HuH-7.5 (cell line): ENCODE measurements at regions not wholly inside any gene's neighbourhood (a gene's known extent, or its start where the extent isn't known, plus 50 kb on each side); places are given as distances from the start of the nearest gene placed in this dataset.

Source experiments
- DNase-seq: peaks from one replicate; pipeline ENCODE4 v3.0.0; 2011; ENCODE audit warnings: low spot score

- no peak for DNase-seq
Observed at GRCh38 chr21:35895598-35895997, 164.7 kb downstream of the SETD4 start.

- DNase-seq: no peak
Observed at GRCh38 chr21:35893156-35893555, 167.2 kb downstream of the SETD4 start.

- no peak for DNase-seq
Observed at GRCh38 chr21:35886887-35887286, 173.4 kb downstream of the SETD4 start.

- DNase-seq: no peak
Observed at GRCh38 chr21:35885942-35886541, 174.3 kb downstream of the SETD4 start.

DNA sequence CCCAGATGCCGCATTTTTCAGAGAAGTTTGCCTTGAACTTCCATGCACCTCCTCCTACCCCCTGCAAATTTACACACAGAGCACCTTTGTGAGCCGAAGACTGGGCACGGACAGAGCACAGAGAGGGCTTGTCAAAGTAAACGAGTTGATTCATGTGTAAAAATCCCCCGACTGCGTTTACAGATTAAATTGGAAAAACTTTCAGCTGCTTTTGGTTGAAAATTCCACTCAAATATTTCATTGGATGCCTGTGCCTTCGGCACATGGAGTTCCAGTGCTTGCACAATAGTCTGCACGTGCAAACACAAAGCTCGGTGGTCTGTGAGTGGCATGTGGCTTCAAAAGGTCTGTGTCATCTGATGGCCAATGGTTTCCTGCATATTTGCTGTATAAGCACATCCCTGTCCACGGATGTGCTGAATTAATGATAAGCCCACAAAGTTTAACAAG lies 177.5 kb downstream of the SETD4 start:
- no peak for DNase-seq

- DNase-seq: no peak
Observed at GRCh38 chr21:35873441-35873840, 186.9 kb downstream of the SETD4 start.

DNA sequence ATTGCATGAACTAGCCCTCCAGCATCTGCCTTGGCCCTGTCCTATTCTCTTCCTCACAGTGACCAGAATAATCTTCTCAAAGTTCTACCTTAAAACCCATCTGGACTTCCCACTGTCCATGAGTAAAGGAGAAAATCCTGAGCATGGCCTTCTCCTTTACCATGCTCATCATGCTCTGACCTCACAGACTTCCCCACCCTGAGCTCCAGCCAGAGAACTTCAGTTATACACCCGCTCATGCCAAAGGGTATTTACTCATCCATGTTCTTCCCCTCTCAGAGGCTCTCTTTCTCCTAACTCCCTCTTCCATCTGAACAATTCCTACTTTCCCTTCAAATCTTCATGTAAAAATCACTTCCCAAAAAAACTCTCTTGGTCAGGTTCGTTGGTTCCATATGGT lies 188.4 kb downstream of the SETD4 start:
- no peak for DNase-seq

DNA sequence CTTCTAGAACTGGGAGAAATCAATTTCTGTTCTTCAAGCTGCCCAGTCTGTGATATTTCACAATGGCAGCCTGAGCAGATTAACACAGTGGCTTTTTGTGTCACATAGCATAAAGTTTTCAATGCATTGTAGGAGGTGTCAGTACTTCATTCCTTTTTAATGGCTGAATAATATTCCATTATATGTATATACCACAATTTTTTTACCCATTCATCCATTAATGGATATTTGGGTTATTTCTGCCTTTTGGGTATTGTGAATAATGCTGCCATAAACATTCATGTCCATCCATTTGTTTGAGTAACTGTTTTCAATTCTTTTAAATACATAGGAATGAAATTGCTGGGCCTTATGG lies 191.5 kb downstream of the SETD4 start:
- DNase-seq: no peak

- DNase-seq: no peak
Observed at GRCh38 chr21:35868005-35868868, 192.1 kb downstream of the SETD4 start.

GRCh38 chr21:35864039-35864438 lies 196.3 kb downstream of the SETD4 start:
- no peak for DNase-seq

GRCh38 chr21:35862969-35863368 lies 197.4 kb downstream of the SETD4 start:
- no peak for DNase-seq

DNA sequence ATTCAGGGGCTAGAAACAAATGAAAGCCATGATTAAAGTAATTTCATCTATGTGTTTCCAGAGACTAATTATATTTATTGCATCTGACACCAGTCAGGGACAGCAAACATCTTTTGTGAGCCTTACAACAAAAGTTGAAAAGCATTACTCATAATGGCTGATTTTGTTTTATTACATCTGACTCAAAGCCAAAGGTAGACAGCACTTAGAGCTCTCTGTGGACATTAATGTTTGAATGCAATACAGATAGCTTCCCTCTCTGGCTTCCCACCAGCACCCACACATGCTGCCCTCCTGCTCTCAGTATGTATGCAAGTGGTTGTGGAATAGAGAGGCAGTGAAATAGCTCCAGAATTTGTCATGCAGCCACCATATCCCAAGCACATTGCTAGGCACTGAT lies 198.7 kb downstream of the SETD4 start:
- DNase-seq: no peak

DNA sequence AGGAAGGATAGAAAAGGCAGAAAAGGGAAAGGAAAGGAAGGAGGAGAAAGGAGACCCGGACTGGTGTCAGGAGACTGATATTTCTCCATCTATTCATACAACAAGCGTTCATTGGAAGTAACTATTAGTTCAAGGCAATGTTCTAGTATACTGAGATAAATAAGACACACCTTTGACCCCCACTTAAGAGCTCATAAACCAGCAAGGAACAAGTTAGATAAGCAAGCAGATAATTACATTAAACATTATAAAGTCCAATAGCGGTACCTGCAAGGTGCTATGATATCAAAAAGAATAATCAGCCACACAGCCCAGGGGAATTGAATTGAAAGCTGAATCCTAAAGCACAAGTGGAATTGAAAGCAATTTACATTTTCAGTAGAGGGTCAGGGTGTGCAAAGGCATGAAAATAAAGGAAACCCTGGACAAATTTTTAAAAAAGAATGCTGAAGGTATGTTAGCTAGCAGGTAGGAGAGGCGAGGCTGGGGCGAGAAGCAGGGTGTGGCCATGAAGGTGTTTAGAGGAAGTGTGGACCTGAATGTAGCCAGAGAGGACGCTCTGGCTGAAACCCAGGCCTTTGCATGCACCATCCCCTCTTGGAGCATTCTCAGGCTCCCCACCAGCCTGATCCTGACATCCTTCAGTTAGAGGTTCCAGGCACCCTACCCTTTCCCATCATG lies 200.0 kb downstream of the SETD4 start:
- DNase-seq: no peak

- DNase-seq: no peak
Observed at GRCh38 chr21:35859677-35860076, 200.6 kb downstream of the SETD4 start.

GRCh38 chr21:35857095-35857494 lies 203.2 kb downstream of the SETD4 start:
- DNase-seq: no peak

DNA sequence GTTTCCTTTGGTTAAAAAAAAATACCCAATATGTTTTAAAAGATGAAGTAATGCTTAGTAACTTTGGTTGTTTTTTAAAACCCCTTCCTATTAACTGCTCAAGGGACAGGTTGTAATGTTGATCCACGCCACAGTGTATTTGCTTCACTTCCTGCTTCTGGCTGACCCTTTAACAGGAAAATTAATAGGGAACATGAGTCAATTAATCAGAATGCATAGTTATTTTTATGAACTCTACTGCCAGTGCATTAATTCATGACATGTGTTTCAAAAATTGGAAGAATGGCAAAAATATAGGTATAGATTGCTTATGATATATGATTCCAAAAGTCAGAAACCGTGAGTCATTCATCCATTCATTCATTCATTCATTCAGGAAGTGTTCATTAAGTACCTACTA lies 204.8 kb downstream of the SETD4 start:
- no peak for DNase-seq

GRCh38 chr21:35854281-35854680 lies 206.0 kb downstream of the SETD4 start:
- DNase-seq: no peak

DNA sequence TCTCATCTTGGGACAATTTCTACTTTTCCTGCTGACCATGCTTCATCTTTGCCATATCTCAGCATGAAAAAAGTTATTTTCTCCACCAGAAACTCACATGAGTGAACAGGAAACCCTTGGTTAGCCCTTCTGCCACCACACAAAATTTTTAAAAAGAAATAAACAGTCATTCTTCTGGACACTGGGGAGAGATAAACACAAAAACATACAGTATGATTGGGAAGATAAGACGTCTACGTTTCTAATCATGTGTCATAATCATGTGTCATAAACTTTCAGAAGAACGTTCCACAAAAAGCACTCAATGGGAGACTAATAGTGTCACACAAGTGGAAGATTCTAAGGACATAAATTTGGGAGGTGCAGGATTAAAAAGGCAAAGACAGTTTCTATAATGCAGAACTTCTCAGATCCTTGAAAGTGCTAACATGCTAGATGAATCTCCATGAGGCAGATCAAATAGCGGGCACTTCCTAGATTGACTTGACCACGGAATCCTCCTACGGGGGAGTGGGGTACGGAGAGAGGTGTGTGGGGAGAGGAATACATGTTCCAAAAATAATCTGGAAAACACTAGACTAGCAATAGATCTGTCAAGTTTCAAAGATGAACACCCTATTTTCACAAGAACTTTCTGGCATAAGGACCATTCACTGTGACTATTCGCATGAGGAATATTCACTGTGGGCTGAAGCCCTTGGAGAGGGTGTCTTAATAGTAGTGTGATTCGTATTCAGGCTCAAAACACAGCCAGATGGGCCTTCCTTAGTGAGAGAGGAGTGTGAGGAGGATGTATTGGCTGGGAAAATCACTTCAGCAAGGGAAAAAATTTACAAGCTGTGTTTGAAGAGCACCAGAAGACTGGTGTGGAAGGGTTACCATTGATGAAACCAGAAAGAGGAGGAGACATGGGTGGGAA lies 206.7 kb downstream of the SETD4 start:
- DNase-seq: no peak

GRCh38 chr21:35852820-35853219 lies 207.5 kb downstream of the SETD4 start:
- no peak for DNase-seq

DNA sequence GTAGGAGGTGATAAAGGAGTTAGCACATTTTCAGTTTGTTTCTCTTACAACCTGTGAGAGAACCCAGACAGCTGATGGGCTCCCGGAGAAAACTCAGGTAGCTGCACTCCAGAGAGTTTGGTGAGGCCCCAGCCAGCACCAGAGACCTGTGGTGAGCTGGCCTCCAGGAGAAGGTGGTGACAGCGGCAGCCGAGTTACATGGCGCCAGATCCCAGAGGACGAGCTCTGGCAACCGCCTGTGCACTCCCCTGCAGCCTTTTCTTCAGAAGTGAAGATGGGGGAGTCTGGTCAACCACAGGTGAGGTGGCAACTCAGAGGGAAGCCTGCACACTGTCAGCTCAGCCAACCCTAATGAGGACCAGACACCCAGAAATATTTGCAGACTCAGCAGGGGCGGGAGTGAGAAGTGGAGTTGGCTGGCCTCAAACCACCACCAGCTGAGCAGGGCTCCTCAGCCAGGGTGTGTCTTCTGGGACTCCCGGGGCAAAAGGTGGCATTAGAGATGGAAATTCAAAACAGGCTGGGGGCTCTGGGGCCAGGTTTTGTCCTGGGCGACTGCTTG lies 209.7 kb downstream of the SETD4 start:
- DNase-seq: no peak

DNA sequence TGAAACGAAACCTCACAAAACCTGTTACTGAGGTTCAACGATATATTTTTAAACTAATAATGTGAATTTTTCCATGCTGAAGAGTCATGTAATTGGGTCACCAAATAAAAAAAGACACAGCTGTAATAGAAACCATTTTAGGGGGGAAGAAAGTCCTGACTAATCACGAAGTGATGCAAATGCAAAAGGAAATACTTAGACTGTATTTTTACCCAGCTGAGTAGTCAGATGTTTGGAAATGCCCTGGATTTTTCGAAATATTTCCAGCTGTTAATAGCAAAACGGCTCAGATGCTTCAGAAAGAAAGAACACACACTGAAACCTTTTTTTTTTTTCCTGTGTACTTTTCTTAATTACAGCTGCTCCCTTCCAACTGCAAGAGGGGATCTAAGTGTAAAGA lies 210.3 kb downstream of the SETD4 start:
- DNase-seq: no peak

- no peak for DNase-seq
Observed at GRCh38 chr21:35849144-35849543, 211.2 kb downstream of the SETD4 start.
